Left ventricle myocardium superior (tissue), 1 donor: ENCODE measurements at regions not wholly inside any gene's neighbourhood (a gene's known extent, or its start where the extent isn't known, plus 50 kb on each side); places are given as distances from the start of the nearest gene placed in this dataset.

Experiments used
- ATAC-seq: fragments of 200-7000 bp; cut with Tn5 transposase; one replicate; pipeline ENCODE4 v1.9.1; 2020; ENCODE audit warnings: mild to moderate bottlenecking, moderate library complexity
- DNase-seq: peaks from one replicate; pipeline ENCODE4 v3.0.0-alpha.2; 2020
- intact Hi-C: fragments of 100-400 bp; cut with micrococcal nuclease; formaldehyde crosslinking; loops from one replicate; pipeline ENCODE4 v1.11.0; 2022
- donor health status: DM: no; HTN: yes; CAD: no; lungs with severe emphysema.

- DNase-seq: no peak
- ATAC-seq: no peak
- intact Hi-C loops: no loop called here
Measured at GRCh38 chr20:24770628-24771541, 178.2 kb upstream of the CST7 start.

GRCh38 chr20:24771542-24772061 lies 177.5 kb upstream of the CST7 start:
- intact Hi-C loops: no loop called here
- DNase-seq (no peak), ATAC-seq (no peak)

- no peak for ATAC-seq
- no peak for DNase-seq
- intact Hi-C loops: no loop called here
Measured at GRCh38 chr20:24772667-24773066, 176.4 kb upstream of the CST7 start.

DNA sequence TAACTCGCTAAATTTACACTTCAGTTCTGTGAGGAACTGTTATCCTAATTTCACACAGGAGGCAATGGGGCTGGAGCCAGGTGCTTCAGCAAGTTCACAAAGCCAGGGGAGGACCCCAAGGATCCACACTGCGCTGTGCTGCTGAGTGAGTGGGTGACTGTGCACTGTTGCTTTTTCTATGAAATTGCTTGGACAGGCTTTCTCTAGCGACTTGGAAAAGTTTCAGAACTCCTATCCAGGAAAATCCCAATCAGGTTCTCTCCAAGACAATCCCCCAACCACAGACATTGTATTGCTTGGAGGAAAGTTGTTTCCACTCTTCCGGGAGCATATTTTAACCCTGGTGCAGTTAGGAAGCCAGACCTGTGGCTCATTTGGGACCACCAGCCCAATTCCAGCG lies 175.9 kb upstream of the CST7 start:
- intact Hi-C loops: no loop called here
- ATAC-seq: no peak
- DNase-seq: no peak

DNA sequence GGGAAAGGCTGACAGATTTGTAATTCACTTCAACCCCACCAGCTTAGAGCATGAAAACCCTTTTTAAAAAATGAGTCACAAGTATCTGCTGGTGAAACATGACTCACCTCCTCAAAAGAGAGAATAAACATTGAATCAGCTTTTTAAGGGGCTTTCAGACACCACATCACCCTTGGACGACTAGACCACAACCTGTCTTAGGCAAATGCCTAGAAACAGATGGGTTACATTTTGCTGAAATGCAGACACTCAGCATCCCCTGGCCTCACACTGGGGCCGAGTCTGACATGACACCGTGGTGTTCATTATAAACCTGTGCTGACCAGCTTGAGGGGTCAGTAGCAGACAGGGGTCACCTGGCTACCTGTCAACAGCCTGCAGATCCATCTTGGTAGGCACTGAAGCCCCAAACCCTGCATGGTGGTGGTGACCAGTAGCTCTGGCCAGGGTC lies 175.3 kb upstream of the CST7 start:
- DNase-seq (no peak), ATAC-seq (no peak)
- intact Hi-C loops: no loop called here

- ATAC-seq (no peak), DNase-seq (no peak)
- intact Hi-C loops: no loop called here
Measured at GRCh38 chr20:24775966-24776365, 173.1 kb upstream of the CST7 start.

DNA sequence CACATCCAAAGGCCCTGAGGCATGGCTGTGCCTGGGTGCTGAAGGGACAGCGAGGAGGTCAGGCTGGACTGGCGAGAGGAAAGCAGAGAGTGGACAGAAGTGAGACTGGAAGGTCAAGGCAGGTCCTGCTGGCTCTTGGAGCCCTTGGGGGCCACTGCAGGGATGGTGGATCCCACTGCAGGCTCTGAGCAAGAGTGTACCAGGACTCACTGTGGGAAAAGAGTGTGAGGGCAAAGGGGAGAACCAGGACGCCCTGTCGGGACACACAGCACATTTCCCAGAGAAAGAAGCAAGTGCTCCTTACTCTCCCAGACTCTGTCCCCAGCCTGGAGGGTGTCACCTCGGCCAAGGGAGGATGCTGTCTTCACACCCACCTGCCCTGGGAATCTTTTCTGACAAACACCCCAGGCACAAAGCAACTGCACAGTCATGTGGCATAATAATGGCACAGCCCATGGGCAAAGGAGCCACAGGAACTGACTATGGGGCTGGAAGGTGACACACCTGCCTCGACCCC lies 172.3 kb upstream of the CST7 start:
- no peak for ATAC-seq
- no peak for DNase-seq
- intact Hi-C loops: no loop called here

DNA sequence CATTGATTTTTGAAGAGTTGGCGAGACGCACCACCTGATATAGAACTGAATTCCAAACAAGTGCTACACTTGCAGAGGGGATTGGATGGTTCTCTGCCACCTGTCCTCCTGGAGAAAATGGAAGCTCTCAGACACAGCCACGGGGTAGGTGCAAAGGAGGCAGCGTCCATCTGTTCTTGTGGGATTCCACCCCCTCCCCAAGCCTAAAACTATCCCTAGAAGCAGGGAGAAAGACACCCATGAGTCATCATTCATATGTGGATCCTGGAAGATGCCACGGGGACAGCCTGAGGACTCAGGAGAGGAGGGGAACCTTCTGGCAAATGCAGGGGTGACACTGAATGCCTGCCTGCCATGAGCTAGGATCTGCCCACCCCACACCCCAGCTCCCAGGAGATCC lies 171.3 kb upstream of the CST7 start:
- no peak for DNase-seq
- ATAC-seq: no peak
- intact Hi-C loops: no loop called here

- ATAC-seq: no peak
- DNase-seq: no peak
- intact Hi-C loops: no loop called here
Measured at GRCh38 chr20:24778585-24779031, 170.5 kb upstream of the CST7 start.

- ATAC-seq: no peak
- intact Hi-C loops: no loop called here
- DNase-seq: no peak
Measured at GRCh38 chr20:24779131-24779530, 169.9 kb upstream of the CST7 start.

DNA sequence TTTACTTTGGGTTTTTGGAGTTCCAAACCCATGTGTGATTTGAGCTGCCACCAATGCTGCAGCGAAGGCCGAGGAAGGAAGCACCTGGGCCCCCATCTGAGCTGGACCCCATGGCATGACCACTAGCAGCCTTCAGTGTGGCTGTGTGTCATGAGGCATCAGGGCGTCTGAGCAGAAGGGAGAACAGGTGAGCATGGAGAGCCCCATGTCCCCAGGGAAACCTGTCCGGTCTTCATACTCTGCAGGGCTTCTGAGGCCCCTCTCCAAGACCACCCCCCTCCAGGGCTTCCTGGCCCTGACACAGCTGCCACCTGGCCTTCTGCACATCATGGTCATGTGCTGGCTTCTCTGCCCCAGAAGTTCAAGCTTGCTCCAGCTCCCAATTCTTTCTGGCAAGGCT lies 169.1 kb upstream of the CST7 start:
- DNase-seq (no peak), ATAC-seq (no peak)
- intact Hi-C loops: no loop called here

DNA sequence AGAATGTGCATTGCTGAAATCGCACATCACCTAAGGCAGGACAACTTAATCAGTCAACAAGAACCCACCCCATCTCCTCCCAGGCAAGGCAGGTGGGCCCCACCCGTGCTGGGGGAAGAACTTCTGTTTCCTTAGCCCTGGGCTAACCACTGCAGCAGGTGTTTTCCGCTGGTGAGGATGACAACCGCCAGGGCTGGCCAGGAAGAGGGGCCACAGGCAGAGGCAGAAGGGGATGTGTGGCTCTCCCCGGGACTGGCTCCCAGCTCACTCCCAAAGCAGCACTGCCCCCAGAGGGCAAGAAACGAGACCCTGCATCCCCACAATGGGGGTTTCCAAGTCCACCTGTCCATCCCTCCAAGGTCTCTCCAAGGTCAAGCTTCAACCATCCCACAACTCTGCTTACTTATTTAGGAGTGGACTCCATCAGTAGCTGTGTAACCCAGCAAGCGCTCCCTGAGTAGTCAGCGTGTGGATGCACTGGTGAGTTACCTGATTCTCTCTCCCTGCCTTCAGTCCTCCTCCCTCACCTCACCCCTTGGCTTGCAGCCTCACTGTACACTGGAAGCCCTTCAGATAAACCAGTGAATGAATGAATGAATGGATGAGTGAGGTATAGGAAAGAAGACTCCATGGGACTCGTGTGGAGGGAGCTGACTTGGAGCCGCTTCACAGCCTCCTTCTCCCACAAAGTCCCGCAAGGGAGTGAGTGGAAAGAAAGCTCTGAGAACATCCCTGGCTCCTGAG lies 168.2 kb upstream of the CST7 start:
- intact Hi-C loops: no loop called here
- no peak for ATAC-seq
- no peak for DNase-seq

DNA sequence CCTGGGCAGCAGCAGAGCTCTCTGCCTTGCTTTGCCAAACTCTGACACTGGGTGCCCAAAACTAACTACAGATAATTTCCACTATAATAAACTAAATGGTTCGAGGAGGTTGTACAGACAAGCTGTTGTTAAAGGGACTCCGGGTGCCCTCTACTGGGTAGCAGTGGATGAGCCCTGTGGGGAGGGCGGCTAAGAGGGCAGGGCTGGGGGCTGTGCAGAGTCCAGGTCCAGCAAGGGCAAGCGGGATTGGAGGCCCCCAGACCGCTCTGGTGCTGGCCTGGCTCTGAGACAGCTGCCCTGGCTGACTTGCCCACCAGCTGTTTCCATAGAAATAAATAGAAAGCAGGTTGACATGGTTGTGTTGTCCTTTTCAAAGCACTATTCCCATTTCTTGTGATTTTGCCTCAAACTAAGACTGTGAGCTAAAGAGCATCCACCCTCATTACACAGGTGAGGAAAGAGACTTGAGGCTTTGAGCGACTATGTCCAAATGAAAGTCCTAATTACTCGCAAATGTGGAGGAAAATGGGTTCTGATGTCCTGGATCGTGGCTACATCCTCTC lies 167.6 kb upstream of the CST7 start:
- intact Hi-C loops: no loop called here
- peak; percentile 85 for ATAC-seq
- DNase-seq: peak; percentile 22

- no peak for ATAC-seq
- DNase-seq: no peak
- intact Hi-C loops: no loop called here
Measured at GRCh38 chr20:24782301-24782700, 166.8 kb upstream of the CST7 start.

DNA sequence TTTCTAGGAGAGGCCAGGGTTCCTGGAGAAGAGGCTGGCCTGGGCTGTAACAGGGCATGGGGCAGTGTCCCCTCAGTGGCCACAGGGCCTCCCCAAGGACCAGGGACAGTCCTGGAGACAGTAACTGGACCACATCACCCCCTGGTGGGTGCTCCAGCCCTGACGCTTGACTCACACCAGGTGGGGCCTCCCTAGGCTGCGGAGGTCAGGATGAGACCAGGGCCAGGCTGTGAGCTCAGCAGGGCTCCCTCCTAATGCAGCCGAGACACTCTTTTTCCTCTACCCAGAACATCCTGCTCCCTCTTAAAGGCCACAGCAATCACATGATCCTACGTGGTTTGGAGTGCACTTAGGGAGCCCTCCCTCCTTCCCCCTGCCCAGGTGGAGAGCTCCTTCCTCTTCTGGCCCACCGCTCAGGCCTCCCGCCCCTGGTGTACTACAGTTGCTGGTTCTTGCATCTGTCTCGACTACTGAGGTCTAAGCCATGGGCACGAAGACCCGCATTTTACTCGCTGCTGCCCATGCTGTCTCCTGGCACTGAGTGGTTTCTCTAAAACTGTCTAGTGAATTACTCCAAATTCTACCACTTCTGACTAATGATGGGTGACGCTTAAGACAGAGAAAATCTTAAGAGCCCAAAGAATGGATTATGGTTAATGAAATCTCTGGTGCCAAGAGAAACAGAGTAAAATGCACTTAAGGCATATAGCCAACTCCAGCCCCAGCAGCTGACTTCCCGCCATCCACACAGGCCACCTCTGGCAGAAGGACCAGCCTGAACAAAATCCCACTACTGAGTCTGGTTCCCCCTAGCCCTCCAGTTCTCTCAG lies 166.1 kb upstream of the CST7 start:
- DNase-seq (peak; percentile 13), ATAC-seq (no peak)
- intact Hi-C loops: no loop called here

DNA sequence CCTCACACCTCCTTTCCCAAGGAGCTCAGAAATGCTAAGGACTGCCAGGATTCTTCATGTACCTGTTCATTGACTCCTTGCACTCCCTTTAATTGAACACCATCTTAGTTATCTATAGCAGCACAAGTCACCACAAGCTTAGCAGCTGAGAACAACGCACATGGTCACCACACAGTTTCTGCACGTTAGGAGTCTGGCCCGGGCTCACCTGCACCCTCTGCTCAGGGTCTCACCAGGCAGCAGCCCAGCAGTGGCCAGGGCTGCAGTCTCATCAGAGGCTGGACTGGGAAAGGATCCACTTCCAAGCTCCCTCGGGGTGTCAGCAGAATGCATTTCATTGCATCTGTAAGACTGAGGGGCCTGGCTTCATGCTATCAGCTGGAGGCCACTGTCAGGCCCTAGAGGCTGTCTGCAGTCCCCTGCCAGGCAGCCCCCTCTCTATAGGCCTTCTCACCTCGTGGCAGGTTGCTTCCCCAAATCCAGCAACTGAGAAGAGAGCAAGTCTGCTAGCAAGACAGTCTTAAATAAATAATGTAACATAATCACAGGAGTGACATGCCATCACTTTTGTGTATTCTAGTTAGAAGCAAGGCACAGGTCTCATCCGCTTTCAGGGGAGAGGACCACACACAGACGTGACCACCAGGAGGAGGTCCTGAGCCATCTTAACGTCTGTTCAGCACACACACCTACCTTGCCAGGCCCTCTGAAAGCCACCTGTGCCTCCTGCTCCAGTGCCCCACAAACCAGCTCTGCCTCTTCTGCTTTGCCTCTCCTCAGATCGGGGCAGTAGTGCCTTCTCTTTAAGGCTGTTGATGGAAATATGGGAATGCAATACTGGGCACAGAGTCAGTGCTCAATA lies 165.2 kb upstream of the CST7 start:
- DNase-seq: peak; percentile 17
- ATAC-seq: no peak
- intact Hi-C loops: no loop called here

DNA sequence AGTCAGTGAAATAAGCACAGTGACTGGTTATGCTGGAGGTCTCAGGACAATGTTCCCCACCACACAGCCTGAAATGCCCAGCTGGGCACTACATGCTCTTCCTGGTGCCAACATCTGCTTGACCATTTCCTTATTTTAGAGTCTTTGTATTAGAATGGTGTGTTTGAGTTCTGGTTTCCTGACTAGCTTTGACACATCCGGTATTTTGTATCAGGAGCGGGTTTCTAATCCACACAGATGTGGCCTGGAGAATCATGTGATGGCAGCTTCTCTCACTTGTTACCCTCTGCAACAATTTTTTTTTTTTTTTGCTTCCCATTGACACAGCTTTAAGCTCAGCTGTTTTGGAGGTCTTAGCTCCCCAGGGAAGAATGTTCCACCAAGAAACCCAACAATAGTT lies 164.5 kb upstream of the CST7 start:
- DNase-seq (no peak), ATAC-seq (peak; percentile 38)
- intact Hi-C loops: no loop called here
